ENCODE measurements at regions not wholly inside any gene's neighbourhood (a gene's known extent, or its start where the extent isn't known, plus 50 kb on each side); places are given as distances from the start of the nearest gene placed in this dataset.

DNA sequence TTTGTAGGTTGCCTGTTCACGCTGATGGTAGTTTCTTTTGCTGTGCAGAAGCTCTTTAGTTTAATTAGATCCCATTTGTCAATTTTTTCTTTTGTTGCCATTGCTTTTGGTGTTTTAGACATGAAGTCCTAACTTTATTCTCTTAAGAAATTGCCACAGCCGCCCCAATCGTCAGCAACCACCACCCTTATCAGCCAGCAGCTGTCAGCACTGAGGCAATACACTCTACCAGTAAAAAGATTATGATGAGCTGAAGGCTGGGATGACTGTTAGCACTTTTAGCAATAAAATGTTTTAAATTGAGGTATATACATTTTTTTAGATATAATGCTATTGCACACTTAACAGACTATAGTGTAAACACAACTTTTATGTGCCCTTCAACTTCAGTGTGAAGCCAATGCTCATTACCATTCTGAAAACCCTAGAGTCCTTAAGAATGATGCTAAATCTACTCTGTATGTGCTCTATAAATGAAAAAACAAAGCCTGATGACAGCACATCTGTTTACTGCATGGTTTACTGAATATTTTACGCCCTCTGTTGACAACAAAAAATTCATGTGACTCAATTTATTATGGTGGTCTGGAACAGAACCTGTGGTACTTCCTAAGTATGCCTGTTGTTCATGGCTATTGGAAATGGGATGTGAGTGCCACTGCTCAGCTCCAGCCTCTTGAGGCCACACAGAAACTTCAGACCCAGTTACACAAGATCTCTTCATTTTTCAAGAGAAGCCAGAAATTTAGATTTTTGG is 197.4 kb downstream of the DUSP6 start:
- TF ChIP-seq, protein P1, sequence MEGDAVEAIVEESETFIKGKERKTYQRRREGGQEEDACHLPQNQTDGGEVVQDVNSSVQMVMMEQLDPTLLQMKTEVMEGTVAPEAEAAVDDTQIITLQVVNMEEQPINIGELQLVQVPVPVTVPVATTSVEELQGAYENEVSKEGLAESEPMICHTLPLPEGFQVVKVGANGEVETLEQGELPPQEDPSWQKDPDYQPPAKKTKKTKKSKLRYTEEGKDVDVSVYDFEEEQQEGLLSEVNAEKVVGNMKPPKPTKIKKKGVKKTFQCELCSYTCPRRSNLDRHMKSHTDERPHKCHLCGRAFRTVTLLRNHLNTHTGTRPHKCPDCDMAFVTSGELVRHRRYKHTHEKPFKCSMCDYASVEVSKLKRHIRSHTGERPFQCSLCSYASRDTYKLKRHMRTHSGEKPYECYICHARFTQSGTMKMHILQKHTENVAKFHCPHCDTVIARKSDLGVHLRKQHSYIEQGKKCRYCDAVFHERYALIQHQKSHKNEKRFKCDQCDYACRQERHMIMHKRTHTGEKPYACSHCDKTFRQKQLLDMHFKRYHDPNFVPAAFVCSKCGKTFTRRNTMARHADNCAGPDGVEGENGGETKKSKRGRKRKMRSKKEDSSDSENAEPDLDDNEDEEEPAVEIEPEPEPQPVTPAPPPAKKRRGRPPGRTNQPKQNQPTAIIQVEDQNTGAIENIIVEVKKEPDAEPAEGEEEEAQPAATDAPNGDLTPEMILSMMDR (IDR thresholded peaks at IDR 0.05): no peak
- no peak for TF ChIP-seq POLR2A (IDR thresholded peaks at IDR 0.05)

All from lower leg skin (tissue), 3 donors.